T-helper 9 cell (primary cell): ENCODE measurements at regions not wholly inside any gene's neighbourhood (a gene's known extent, or its start where the extent isn't known, plus 50 kb on each side); places are given as distances from the start of the nearest gene placed in this dataset.

Experiments
- DNase-seq: peaks from one replicate; pipeline ENCODE4 v3.0.0-alpha.2; 2020

- DNase-seq, result no peak
Measured at GRCh38 chr3:59280113-59280512, 230.3 kb upstream of the CFAP20DC start.

GRCh38 chr3:59277816-59278215, 228.0 kb upstream of the CFAP20DC start:
- no peak for DNase-seq

GRCh38 chr3:59277201-59277600, 227.4 kb upstream of the CFAP20DC start:
- DNase-seq, result no peak

GRCh38 chr3:59273976-59274375, 224.2 kb upstream of the CFAP20DC start:
- DNase-seq, result no peak

GRCh38 chr3:59271971-59272370, 222.1 kb upstream of the CFAP20DC start:
- DNase-seq, result no peak

- DNase-seq, result no peak
Measured at GRCh38 chr3:59270921-59271320, 221.1 kb upstream of the CFAP20DC start.

- DNase-seq, result no peak
Measured at GRCh38 chr3:59270209-59270608, 220.4 kb upstream of the CFAP20DC start.

GRCh38 chr3:59268170-59268569, 218.3 kb upstream of the CFAP20DC start:
- no peak for DNase-seq

GRCh38 chr3:59267021-59267420, 217.2 kb upstream of the CFAP20DC start:
- DNase-seq, result no peak

- DNase-seq, result no peak
Measured at GRCh38 chr3:59266551-59266950, 216.7 kb upstream of the CFAP20DC start.

- no peak for DNase-seq
Measured at GRCh38 chr3:59265566-59265965, 215.7 kb upstream of the CFAP20DC start.

- no peak for DNase-seq
Measured at GRCh38 chr3:59264366-59264765, 214.5 kb upstream of the CFAP20DC start.

GRCh38 chr3:59263152-59263551, 213.3 kb upstream of the CFAP20DC start:
- DNase-seq, result no peak

GRCh38 chr3:59262076-59262498, 212.3 kb upstream of the CFAP20DC start:
- DNase-seq, result no peak

GRCh38 chr3:59261009-59261408, 211.2 kb upstream of the CFAP20DC start:
- DNase-seq, result no peak

GRCh38 chr3:59258550-59259260, 208.9 kb upstream of the CFAP20DC start:
- no peak for DNase-seq

GRCh38 chr3:59257506-59257905, 207.7 kb upstream of the CFAP20DC start:
- DNase-seq, result no peak

GRCh38 chr3:59256230-59256629, 206.4 kb upstream of the CFAP20DC start:
- no peak for DNase-seq

GRCh38 chr3:59254976-59255375, 205.2 kb upstream of the CFAP20DC start:
- DNase-seq, result no peak

- no peak for DNase-seq
Measured at GRCh38 chr3:59254433-59254832, 204.6 kb upstream of the CFAP20DC start.

- DNase-seq, result no peak
Measured at GRCh38 chr3:59253523-59253922, 203.7 kb upstream of the CFAP20DC start.

GRCh38 chr3:59251869-59252268, 202.0 kb upstream of the CFAP20DC start:
- no peak for DNase-seq

GRCh38 chr3:59250600-59250999, 200.8 kb upstream of the CFAP20DC start:
- no peak for DNase-seq

- DNase-seq, result no peak
Measured at GRCh38 chr3:59249698-59250361, 200.0 kb upstream of the CFAP20DC start.

- DNase-seq, result no peak
Measured at GRCh38 chr3:59249004-59249403, 199.2 kb upstream of the CFAP20DC start.
